SK-N-SH treated with all-trans-retinoic acid at 6 μM for 48 hours (cell line): ENCODE measurements at regions not wholly inside any gene's neighbourhood (a gene's known extent, or its start where the extent isn't known, plus 50 kb on each side); places are given as distances from the start of the nearest gene placed in this dataset.

ENCODE experiments used
- BACH2 ChIP-seq: fragments of 250-450 bp; sonication (Bioruptor Pico); IDR thresholded peaks from 2 replicates; pipeline ENCODE4 v1.9.0; 2021; ENCODE audit warnings: mild to moderate bottlenecking, borderline replicate concordance
- OSR1 ChIP-seq: fragments of 250-450 bp; sonication (Bioruptor Pico); IDR thresholded peaks from 2 replicates; pipeline ENCODE4 v1.8.0; 2022; ENCODE audit warnings: moderate library complexity, mild to moderate bottlenecking, inconsistent platforms
- TF ChIP-seq, protein P1 (sequence below): fragments of 250-450 bp; sonication (Bioruptor Pico); IDR thresholded peaks from 2 replicates; pipeline ENCODE4 v1.5.1; 2021; ENCODE audit warnings: mild to moderate bottlenecking, moderate library complexity

DNA sequence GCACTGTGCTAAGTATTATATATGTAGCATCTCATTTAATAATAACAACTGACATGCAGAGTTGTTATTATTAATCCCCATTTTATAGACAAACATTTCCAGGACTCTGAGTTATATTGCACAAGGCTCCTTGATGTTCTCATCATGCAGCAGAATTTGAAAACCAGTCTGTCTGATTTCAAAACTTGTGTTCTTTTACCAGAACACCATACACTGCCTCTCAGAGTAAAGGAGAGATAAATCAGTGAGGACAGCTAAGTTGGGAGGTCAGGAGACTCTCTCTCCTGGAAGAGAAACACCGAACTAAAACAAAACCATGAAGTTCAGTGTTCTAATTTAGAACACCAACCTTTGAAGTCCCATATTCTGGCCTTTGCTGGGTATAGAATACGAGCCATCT is 92.7 kb upstream of the TNC start:
- TF ChIP-seq, protein P1, sequence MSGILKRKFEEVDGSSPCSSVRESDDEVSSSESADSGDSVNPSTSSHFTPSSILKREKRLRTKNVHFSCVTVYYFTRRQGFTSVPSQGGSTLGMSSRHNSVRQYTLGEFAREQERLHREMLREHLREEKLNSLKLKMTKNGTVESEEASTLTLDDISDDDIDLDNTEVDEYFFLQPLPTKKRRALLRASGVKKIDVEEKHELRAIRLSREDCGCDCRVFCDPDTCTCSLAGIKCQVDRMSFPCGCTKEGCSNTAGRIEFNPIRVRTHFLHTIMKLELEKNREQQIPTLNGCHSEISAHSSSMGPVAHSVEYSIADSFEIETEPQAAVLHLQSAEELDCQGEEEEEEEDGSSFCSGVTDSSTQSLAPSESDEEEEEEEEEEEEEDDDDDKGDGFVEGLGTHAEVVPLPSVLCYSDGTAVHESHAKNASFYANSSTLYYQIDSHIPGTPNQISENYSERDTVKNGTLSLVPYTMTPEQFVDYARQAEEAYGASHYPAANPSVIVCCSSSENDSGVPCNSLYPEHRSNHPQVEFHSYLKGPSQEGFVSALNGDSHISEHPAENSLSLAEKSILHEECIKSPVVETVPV: no peak
- TF ChIP-seq OSR1 (CRISPR knock-in tag): no peak
- TF ChIP-seq BACH2 (CRISPR knock-in tag): no peak
